ENCODE measurements at regions not wholly inside any gene's neighbourhood (a gene's known extent, or its start where the extent isn't known, plus 50 kb on each side); places are given as distances from the start of the nearest gene placed in this dataset.
"Not testable (repeated sequence)": the region's sequence is repeated elsewhere in the genome, so short reads cannot be mapped to it uniquely, and the experiment has no call there.

- no peak for DNase-seq
Observed at GRCh38 chr2:57049273-57049672, 865.5 kb downstream of the CCDC85A start.

DNA sequence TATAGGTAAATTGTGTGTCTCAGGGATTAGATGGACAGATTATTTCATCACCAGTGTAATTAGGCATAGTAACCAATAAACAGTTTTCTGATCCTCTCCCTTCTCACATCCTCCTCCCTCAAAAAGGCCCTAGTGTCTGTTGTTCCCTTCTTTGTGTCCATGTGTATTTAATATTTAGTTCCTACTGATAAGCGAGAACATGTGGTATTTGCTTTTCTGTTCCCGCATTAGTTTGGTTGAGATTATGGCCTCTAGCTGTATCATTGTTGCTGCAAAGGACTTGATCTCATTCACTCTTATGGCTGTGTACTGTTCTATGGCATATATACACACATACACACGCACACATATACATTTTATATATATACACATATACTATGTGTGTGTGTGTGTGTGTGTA lies 866.2 kb downstream of the CCDC85A start:
- no peak for DNase-seq

DNA sequence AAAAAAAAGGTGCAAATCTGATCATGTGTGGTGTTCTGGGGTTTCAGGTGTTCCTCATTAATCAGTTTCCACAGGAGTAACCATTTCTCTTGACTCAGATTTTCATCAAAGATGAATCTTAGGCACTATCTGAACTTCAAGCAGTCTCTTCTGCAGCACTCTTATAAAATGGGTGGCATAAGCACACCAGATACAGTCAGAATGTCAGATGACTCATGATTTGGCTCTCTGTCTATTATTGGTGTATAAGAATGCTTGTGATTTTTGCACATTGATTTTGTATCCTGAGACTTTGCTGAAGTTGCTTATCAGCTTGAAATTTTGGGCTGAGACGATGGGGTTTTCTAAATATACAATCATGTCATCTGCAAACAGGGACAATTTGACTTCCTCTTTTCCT lies 882.5 kb downstream of the CCDC85A start:
- not testable (repeated sequence) for DNase-seq

DNA sequence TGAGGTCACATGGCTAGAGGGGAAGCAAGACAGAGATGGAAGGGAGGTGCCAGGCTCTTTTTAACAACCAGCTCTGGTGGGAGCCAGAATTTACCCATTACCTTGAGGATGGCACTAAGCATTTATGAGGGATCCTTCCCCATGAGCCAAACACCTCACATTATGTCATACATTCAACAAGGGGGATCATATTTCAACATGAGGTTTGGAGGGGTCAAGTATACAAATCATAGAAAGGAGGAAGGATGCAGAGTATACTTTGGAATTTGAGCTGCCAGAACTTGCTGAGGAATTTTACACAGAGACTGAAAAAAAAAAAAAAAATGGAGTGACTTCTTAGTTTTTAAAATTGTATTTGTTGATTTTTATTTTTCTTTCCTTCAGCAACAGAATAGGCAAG lies 891.4 kb downstream of the CCDC85A start:
- no peak for DNase-seq

GRCh38 chr2:57080035-57080434 lies 896.2 kb downstream of the CCDC85A start:
- no peak for DNase-seq

DNA sequence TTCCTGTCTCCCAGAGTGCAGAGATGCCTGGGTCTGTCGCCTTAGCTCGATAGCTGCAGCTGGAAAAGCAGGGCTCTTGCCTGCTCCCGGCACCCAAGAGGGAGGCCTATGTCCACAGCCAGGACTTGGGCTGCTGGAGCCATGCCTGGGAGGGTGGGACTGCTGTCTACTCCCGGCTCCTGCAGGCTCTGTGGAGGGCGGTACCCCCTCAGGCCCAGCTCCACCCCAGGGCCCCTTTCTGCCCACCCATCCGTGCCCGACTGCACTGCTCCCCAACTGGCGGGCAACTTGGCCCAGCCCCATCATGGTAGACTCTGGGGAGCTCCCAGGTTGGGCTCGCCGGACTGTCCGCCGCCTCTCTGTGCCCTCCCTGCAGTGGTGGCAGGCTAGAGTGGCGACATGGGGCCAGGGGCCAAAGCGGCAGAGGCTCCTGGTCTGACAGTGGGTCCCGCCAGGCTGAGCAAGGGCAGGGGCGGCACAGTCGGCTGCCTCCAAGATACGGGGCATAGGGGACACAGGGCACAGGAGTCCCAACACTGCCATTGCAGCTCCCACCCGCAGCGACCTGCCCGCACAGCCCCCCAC lies 901.0 kb downstream of the CCDC85A start:
- DNase-seq: no peak

DNA sequence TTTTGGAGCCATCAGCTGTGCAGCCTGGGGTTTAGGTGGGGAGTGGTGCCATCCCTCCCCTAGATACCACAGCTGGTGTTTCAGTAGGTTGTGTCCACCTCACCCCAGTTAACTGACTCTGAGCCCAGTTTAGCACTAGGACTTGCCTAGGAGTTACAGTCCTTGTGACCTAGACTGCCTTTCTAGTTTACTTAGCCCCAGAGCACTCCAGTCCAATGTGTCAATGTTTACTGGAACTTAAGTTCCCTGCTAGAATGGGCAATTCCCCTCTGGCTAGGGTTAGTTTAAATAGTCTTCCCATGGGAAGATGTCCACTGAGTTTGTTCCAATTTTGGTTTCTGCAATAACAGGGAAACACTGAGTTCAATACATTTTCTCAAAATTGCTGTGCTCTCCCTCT lies 909.2 kb downstream of the CCDC85A start:
- no peak for DNase-seq

GRCh38 chr2:57097855-57098254 lies 914.1 kb downstream of the CCDC85A start:
- no peak for DNase-seq

GRCh38 chr2:57100436-57100835 lies 916.6 kb downstream of the CCDC85A start:
- no peak for DNase-seq

- DNase-seq: no peak
Observed at GRCh38 chr2:57105694-57106093, 921.9 kb downstream of the CCDC85A start.

GRCh38 chr2:57107353-57107752 lies 923.6 kb downstream of the CCDC85A start:
- no peak for DNase-seq

- DNase-seq: no peak
Observed at GRCh38 chr2:57111531-57111930, 927.7 kb downstream of the CCDC85A start.

- DNase-seq: no peak
Observed at GRCh38 chr2:57119141-57119540, 927.5 kb upstream of the VRK2 start.

DNA sequence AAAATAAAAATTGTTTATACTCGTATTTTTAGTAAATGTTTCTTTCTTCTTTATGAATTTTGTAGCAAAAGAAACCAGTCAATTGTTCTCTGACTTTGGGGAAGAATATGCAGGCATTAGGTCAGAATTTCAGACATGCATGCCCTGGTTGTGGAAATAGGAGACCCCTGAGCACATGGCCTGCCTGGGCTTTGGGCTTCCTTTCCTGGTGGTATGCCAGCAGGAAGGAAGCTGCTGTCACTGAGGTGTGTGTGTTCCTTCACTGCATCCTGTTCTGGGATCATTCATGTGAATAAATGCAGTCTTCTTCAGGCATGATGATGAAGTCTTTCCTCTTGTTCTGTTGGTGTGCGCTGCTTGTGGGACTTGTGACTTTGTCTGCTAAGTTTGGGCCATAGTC lies 920.2 kb upstream of the VRK2 start:
- DNase-seq: no peak

DNA sequence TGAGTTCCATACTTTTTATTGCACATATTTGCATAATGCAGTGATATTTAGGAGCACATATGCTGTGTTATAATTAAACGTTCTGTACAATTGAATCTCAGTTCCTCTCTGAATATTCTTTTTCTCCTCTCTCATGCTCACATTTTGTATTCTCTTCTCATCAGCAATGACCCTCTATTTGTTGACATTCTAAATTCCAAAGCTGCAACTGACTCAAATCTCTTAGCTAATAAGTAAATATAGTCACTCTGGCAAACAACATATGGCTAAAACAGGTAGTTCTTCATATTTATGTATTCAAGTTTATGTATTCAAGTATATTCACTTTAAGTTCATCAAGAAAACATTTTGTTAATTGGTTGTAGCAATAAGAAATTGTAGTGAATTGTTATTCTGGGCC lies 907.4 kb upstream of the VRK2 start:
- no peak for DNase-seq

- no peak for DNase-seq
Observed at GRCh38 chr2:57141269-57141668, 905.3 kb upstream of the VRK2 start.

DNA sequence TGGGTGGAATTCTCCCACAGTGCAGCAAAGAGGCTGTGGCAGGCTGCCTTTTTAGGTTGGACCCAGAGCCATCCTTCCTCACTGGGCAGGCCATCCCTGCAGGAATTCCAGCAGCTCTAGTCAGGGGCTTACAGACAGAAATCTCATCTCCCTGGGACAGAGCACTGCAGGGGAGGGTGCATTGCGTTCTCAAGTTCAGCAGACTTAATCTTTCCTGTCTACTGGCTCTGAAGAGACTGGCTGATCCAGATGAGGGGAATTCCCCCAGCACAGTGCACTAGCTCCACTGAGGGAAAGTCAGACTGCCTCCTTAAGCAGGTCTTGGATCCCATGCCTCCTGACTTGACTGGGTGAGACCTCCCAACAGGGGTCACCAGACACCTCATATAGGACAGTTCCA lies 899.7 kb upstream of the VRK2 start:
- DNase-seq: no peak

DNA sequence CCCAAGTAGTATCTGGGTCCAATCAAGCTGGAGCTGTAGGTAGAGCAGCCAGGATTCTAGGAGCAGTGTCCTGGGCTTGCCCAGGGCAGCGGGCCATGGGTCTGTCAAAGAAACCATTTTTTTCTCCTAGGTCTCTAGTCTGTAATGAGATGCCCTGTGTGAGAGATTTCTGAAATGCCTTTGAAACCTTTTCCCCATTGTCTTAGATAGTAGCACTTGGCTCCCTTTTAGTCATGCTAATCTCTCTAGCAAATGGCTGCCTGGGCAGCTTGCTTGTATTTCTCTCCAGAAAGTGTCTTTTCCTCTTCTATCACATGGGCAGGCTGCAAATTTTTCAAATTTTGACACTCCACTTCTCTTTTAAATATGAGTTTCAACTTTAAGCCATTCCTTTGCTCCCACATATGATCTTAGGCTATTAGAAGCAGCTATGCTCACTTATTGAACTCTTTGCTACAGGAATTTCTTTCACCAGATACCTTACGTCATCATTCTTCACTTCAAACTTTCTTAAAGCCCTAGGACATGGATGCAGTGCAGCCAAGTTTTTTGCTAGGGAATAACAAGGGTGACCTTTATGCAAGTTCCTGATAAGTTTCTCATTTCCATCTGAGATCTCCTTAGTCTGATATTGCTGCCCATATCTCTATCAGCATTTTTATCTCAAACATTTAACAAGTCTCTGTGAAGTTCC lies 890.2 kb upstream of the VRK2 start:
- no peak for DNase-seq

DNA sequence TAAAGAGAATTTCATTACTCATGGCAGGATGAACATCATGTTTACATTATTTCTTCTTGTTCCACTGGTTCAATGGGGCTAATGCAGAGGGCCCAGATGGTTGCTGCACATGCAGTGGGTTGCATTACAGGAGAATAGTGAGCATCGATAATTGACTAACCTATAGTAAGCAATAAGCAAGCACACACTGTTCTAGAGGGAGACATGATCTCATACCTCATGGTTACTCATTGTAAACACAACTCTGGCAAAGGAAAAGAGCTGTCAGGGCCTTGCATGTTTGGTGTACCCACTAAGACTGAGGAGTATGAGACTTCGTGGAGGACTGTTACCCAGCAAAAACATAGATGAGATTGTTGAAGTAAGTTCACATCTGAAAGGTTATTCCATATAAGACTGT lies 885.6 kb upstream of the VRK2 start:
- no peak for DNase-seq

- no peak for DNase-seq
Observed at GRCh38 chr2:57177176-57177575, 869.4 kb upstream of the VRK2 start.

DNA sequence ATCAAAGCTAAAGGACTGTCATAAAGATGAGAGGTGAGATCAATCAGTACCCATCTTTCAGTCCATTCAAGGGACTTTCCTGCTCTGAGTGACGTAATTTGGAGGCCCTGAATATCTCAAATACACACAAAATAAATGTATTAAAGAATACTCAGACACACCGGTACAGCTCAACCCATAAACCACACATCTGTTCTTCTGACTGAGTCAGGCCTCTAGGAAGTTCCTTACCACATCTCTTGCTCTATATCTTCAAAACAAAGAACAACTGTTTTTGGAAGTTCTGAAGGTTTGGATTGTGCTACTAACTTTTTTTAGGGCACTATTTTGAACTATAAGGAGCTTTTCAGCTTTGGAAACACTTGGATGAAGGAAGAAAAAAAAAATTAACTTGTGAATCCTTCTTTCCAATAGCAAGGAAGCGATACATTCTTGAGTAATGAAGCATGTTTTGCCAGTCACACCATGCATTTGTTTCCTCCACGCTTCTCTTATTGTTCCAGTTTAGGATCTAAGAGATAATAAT lies 866.5 kb upstream of the VRK2 start:
- no peak for DNase-seq

DNA sequence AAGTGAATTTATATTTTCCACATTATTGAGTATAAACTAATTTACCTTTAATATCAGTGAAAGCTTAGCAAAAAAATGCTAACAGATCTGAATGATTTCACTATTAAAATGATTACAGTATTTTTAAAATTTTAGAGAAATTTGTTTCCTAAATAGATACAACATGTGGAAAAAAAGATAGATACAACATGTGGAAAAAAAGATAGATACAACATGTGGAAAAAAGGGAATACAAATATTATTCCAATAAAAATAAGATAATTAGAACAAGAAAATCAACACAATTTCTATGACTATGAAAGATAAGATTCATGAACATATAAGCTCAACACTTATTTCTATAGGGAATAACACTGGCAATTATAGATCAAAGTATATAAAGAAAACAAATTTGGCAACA lies 865.9 kb upstream of the VRK2 start:
- no peak for DNase-seq

GRCh38 chr2:57181315-57182038 lies 865.1 kb upstream of the VRK2 start:
- DNase-seq: no peak

- no peak for DNase-seq
Observed at GRCh38 chr2:57182916-57183315, 863.7 kb upstream of the VRK2 start.
